ENCODE measurements at regions not wholly inside any gene's neighbourhood (a gene's known extent, or its start where the extent isn't known, plus 50 kb on each side); places are given as distances from the start of the nearest gene placed in this dataset.

- TF ChIP-seq POLR2A (IDR thresholded peaks at IDR 0.05; ENCODE audit: low read depth, low read length) (no peak), TAF1 (IDR thresholded peaks at IDR 0.05; ENCODE audit: low read depth, low read length) (no peak)
These were observed 157.6 kb upstream of the TMTC2 start for GRCh38 chr12:82529101-82529500.

Measured in GM12891 (cell line).